Prostate gland (tissue), 2 donors: ENCODE measurements at regions not wholly inside any gene's neighbourhood (a gene's known extent, or its start where the extent isn't known, plus 50 kb on each side); places are given as distances from the start of the nearest gene placed in this dataset.

Experiments
- POLR2AphosphoS5 ChIP-seq: sonication (generic); formaldehyde crosslinking; IDR thresholded peaks from one replicate; pipeline ENCODE4 v1.6.1; 2017; ENCODE audit warnings: antibody characterized with exemption
- TF ChIP-seq, protein P1 (sequence below), 4 experiments: fragments of 200-600 bp in 2 of 4; fragments of 450-650 bp in 2 of 4; sonication (generic) in 2 of 4; IDR thresholded peaks; 1 replicate in 3 of 4; 2 replicates in 1 of 4; pipeline ENCODE4 v1.5.1; 2016 to 2019; ENCODE audit warnings: antibody characterized with exemption in 4 of 4, mild to moderate bottlenecking in 2 of 4, moderate library complexity in 2 of 4

DNA sequence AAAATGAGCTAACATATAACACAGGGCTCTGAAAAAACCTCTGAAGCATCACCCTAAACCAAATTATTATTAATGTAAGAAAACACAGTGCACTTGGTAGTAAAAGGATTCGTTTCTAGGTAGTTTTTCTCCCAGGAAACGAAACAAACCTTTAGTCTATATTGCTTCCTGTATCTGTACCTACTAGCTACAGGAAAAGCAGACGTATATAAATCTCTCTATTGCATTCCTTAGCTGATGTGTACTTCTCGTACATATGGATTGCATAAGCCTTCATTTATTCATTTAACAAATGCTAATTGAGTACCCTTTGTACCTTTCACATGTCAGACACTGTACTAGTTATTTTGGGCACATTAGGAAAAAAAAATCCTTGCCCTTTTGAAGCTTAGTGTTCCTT lies 85.0 kb upstream of the RASA1 start:
- TF ChIP-seq, protein P1, sequence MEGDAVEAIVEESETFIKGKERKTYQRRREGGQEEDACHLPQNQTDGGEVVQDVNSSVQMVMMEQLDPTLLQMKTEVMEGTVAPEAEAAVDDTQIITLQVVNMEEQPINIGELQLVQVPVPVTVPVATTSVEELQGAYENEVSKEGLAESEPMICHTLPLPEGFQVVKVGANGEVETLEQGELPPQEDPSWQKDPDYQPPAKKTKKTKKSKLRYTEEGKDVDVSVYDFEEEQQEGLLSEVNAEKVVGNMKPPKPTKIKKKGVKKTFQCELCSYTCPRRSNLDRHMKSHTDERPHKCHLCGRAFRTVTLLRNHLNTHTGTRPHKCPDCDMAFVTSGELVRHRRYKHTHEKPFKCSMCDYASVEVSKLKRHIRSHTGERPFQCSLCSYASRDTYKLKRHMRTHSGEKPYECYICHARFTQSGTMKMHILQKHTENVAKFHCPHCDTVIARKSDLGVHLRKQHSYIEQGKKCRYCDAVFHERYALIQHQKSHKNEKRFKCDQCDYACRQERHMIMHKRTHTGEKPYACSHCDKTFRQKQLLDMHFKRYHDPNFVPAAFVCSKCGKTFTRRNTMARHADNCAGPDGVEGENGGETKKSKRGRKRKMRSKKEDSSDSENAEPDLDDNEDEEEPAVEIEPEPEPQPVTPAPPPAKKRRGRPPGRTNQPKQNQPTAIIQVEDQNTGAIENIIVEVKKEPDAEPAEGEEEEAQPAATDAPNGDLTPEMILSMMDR (IDR thresholded peaks at IDR 0.05) = no peak
- no peak for TF ChIP-seq POLR2AphosphoS5
